ENCODE measurements at regions not wholly inside any gene's neighbourhood (a gene's known extent, or its start where the extent isn't known, plus 50 kb on each side); places are given as distances from the start of the nearest gene placed in this dataset.
"Not testable (repeated sequence)": the region's sequence is repeated elsewhere in the genome, so short reads cannot be mapped to it uniquely, and the experiment has no call there.

- TF ChIP-seq, protein P1, sequence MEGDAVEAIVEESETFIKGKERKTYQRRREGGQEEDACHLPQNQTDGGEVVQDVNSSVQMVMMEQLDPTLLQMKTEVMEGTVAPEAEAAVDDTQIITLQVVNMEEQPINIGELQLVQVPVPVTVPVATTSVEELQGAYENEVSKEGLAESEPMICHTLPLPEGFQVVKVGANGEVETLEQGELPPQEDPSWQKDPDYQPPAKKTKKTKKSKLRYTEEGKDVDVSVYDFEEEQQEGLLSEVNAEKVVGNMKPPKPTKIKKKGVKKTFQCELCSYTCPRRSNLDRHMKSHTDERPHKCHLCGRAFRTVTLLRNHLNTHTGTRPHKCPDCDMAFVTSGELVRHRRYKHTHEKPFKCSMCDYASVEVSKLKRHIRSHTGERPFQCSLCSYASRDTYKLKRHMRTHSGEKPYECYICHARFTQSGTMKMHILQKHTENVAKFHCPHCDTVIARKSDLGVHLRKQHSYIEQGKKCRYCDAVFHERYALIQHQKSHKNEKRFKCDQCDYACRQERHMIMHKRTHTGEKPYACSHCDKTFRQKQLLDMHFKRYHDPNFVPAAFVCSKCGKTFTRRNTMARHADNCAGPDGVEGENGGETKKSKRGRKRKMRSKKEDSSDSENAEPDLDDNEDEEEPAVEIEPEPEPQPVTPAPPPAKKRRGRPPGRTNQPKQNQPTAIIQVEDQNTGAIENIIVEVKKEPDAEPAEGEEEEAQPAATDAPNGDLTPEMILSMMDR (IDR thresholded peaks at IDR 0.05), result no peak
- H3K4me3 ChIP-seq, result peak overlapping the region in 3 of 10 donors; percentile 40 to 58 (median 42)
- peak overlapping the region in 1 of 10 donors; percentile 91 for H3K27ac ChIP-seq
- intact Hi-C loops (cut with DNase I), result no loop called here
- peaks cover 0 to 7% (median 0%) of the 10 kb centered on the region in 9 donors for H3K4me1 ChIP-seq
- peaks cover 0 to 8% (median 0%) of the 10 kb centered on the region in 7 donors for H3K27me3 ChIP-seq
- 55 to 57% methylated on average over 5 of the region's 5 CpGs for WGBS, 2 donors
- peaks cover 0 to 11% (median 0%) of the 10 kb centered on the region in 11 donors for H3K9me3 ChIP-seq
- DNase-seq (no peak), ATAC-seq (peak in 2 of 8 donors; percentile 27 to 52)
- H3K36me3 ChIP-seq, result no peaks in the 10 kb centered on the region
Observed at GRCh38 chr1:166490437-166490991, 323.7 kb upstream of the FAM78B start.

- H3K27ac ChIP-seq; H3K27me3 ChIP-seq; ATAC-seq; DNase-seq; H3K4me3 ChIP-seq; H3K36me3 ChIP-seq; H3K4me1 ChIP-seq; intact Hi-C loops (cut with DNase I): not testable (repeated sequence)
- peaks cover 0 to 17% (median 0%) of the 10 kb centered on the region in 11 donors for H3K9me3 ChIP-seq
- 86 to 90% methylated on average over 2 of the region's 2 CpGs for WGBS, 2 donors
Observed at GRCh38 chr1:166493765-166494164, 327.0 kb upstream of the FAM78B start.

DNA sequence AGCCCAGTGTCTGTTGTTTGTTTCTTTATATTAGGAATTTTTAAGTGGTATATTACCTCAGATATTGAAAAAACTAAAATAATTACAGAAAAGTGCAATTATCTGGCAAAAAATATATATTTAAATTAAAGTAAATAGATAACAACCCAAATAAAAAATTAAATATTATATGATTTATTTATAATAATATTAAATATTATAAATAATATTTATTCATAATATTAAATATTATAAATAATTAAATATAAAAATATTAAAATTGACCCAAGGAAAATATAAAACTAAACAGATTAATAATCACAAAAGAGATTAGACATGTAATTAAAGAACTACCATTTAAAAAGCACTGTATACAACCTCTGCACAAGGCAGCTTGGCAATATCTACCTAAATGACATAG is 331.9 kb upstream of the POGK start:
- H3K9me3 ChIP-seq, result peaks cover 0 to 9% (median 0%) of the 10 kb centered on the region in 11 donors
- H3K4me3 ChIP-seq, result no peak overlapping the region
- H3K27ac ChIP-seq, result no peak overlapping the region
- TF ChIP-seq, protein P1 (IDR thresholded peaks at IDR 0.05), result no peak
- peaks cover 0 to 3% (median 0%) of the 10 kb centered on the region in 7 donors for H3K27me3 ChIP-seq
- DNase-seq, result no peak
- no peaks in the 10 kb centered on the region for H3K36me3 ChIP-seq
- no peak for ATAC-seq
- intact Hi-C loops (cut with DNase I), result no loop called here
- H3K4me1 ChIP-seq, result no peaks in the 10 kb centered on the region

DNA sequence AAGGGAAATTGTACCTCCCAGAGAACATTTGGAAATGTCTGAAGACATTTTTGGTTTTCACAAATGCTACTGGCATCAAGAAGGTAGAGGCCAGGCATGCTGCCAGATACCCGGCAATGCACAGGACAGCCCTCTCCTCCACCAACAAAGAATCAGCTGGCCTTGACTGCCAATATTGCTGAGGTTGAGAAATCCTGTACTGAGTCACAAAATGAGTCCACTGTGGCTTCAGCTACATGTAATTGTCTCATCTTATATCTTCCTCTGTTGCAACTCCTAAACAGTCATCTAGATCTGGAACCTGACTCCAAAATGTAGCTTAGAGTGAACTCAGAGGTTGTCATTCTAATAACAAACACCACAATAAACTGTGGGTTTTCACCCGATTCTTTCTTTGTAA is 327.5 kb upstream of the POGK start:
- Histone ChIP-seq H3K4me3 (no peak overlapping the region), H3K27ac (no peak overlapping the region), H3K27me3 (peaks cover 0 to 3% (median 0%) of the 10 kb centered on the region in 7 donors), H3K9me3 (peaks cover 0 to 18% (median 4%) of the 10 kb centered on the region in 11 donors), H3K36me3 (no peaks in the 10 kb centered on the region), H3K4me1 (no peaks in the 10 kb centered on the region)
- DNase-seq (no peak), ATAC-seq (no peak)
- WGBS, 2 donors, result 66 to 85% methylated on average over 2 of the region's 2 CpGs
- intact Hi-C loops (cut with DNase I), result no loop called here
- TF ChIP-seq, protein P1 (IDR thresholded peaks at IDR 0.05), result no peak

- intact Hi-C loops (cut with DNase I), result no loop called here
- 88% methylated on average over 1 of the region's 1 CpG for WGBS, 2 donors
- TF ChIP-seq, protein P1 (IDR thresholded peaks at IDR 0.05), result no peak
- Histone ChIP-seq H3K27me3 (no peaks in the 10 kb centered on the region), H3K36me3 (no peaks in the 10 kb centered on the region), H3K27ac (no peak overlapping the region), H3K4me3 (no peak overlapping the region), H3K4me1 (no peaks in the 10 kb centered on the region), H3K9me3 (peaks cover 0 to 18% (median 4%) of the 10 kb centered on the region in 11 donors)
- DNase-seq (no peak), ATAC-seq (no peak)
Observed at GRCh38 chr1:166514067-166514466, 325.2 kb upstream of the POGK start.

Data from heart right ventricle (tissue), 16 donors.